ENCODE measurements at regions not wholly inside any gene's neighbourhood (a gene's known extent, or its start where the extent isn't known, plus 50 kb on each side); places are given as distances from the start of the nearest gene placed in this dataset.

- H3K4me3 Mint-ChIP-seq = no peak overlapping the region
- peaks cover 16% of the 10 kb centered on the region for H3K4me1 Mint-ChIP-seq
- ATAC-seq (no peak), DNase-seq (ENCODE audit: low spot score) (no peak)
- H3K36me3 Mint-ChIP-seq = no peaks in the 10 kb centered on the region
- peaks cover 12% of the 10 kb centered on the region for H3K9me3 Mint-ChIP-seq
- POLR2A ChIA-PET = no interaction called here
- peaks cover 71% of the 10 kb centered on the region for H3K27me3 Mint-ChIP-seq (ENCODE audit: low read depth)
- TF ChIP-seq RELA (CRISPR knock-in tag; IDR thresholded peaks at IDR 0.05; ENCODE audit: borderline replicate concordance) (no peak), TP53 (CRISPR knock-in tag; IDR thresholded peaks at IDR 0.05) (no peak), CTCF (IDR thresholded peaks at IDR 0.05) (no peak), STAT6 (CRISPR knock-in tag; conservative IDR thresholded peaks at IDR 0.05; ENCODE audit: low read depth) (no peak), SOX15 (CRISPR knock-in tag; IDR thresholded peaks at IDR 0.05) (no peak), ELF4 (CRISPR knock-in tag; IDR thresholded peaks at IDR 0.05; ENCODE audit: low read depth) (no peak), ESRRA (CRISPR knock-in tag; IDR thresholded peaks at IDR 0.05; ENCODE audit: borderline replicate concordance) (no peak), IRF2 (CRISPR knock-in tag; IDR thresholded peaks at IDR 0.05; ENCODE audit: borderline replicate concordance, low read depth) (no peak)
- TF ChIP-seq, protein P1, sequence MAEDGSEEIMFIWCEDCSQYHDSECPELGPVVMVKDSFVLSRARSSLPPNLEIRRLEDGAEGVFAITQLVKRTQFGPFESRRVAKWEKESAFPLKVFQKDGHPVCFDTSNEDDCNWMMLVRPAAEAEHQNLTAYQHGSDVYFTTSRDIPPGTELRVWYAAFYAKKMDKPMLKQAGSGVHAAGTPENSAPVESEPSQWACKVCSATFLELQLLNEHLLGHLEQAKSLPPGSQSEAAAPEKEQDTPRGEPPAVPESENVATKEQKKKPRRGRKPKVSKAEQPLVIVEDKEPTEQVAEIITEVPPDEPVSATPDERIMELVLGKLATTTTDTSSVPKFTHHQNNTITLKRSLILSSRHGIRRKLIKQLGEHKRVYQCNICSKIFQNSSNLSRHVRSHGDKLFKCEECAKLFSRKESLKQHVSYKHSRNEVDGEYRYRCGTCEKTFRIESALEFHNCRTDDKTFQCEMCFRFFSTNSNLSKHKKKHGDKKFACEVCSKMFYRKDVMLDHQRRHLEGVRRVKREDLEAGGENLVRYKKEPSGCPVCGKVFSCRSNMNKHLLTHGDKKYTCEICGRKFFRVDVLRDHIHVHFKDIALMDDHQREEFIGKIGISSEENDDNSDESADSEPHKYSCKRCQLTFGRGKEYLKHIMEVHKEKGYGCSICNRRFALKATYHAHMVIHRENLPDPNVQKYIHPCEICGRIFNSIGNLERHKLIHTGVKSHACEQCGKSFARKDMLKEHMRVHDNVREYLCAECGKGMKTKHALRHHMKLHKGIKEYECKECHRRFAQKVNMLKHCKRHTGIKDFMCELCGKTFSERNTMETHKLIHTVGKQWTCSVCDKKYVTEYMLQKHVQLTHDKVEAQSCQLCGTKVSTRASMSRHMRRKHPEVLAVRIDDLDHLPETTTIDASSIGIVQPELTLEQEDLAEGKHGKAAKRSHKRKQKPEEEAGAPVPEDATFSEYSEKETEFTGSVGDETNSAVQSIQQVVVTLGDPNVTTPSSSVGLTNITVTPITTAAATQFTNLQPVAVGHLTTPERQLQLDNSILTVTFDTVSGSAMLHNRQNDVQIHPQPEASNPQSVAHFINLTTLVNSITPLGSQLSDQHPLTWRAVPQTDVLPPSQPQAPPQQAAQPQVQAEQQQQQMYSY (CRISPR knock-in tag; IDR thresholded peaks at IDR 0.05) = no peak
- H3K27ac Mint-ChIP-seq = no peak overlapping the region
- CTCF ChIA-PET = no interaction called here
Observed at GRCh38 chr6:114576330-114576729, 233.5 kb upstream of the HS3ST5 start.

DNA sequence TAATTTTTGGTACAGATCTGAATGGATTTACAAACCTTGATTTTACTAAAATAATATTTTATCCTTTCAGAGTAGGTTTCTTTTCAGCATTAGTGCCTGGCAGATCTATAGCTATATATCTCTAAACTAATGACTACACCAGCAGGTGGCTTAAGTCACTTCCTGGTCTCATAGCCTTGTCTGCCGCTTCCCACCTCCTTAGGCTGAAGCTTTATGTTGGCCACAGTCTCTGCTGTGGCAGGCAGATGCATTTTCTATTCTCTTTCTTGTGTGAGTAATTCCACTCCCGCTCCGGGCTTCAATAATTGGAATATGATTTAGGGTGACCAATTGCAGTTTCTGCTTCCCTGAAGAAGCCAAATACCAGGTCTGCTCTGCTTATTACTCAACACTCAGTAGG lies 226.8 kb upstream of the HS3ST5 start:
- POLR2A ChIA-PET = no interaction called here
- CTCF ChIA-PET = interaction anchor here (0.8 kb wide), 1 partner anchor 1327 kb away, joined by 3 read pairs; no protein-coding TSS in a partner anchor
- H3K27me3 Mint-ChIP-seq (ENCODE audit: low read depth) = peaks cover 19% of the 10 kb centered on the region
- H3K9me3 Mint-ChIP-seq = peaks cover 18% of the 10 kb centered on the region
- DNase-seq (ENCODE audit: low spot score) (no peak), ATAC-seq (peak; percentile 94)
- peaks cover 13% of the 10 kb centered on the region for H3K36me3 Mint-ChIP-seq
- no peak overlapping the region for H3K27ac Mint-ChIP-seq
- H3K4me3 Mint-ChIP-seq = no peak overlapping the region
- peaks cover 16% of the 10 kb centered on the region for H3K4me1 Mint-ChIP-seq
- TF ChIP-seq, protein P2, sequence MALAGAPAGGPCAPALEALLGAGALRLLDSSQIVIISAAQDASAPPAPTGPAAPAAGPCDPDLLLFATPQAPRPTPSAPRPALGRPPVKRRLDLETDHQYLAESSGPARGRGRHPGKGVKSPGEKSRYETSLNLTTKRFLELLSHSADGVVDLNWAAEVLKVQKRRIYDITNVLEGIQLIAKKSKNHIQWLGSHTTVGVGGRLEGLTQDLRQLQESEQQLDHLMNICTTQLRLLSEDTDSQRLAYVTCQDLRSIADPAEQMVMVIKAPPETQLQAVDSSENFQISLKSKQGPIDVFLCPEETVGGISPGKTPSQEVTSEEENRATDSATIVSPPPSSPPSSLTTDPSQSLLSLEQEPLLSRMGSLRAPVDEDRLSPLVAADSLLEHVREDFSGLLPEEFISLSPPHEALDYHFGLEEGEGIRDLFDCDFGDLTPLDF (CRISPR knock-in tag; IDR thresholded peaks at IDR 0.05) = no peak
- no peak for TF ChIP-seq ZNF232 (CRISPR knock-in tag; IDR thresholded peaks at IDR 0.05)
- TF ChIP-seq, protein P3, sequence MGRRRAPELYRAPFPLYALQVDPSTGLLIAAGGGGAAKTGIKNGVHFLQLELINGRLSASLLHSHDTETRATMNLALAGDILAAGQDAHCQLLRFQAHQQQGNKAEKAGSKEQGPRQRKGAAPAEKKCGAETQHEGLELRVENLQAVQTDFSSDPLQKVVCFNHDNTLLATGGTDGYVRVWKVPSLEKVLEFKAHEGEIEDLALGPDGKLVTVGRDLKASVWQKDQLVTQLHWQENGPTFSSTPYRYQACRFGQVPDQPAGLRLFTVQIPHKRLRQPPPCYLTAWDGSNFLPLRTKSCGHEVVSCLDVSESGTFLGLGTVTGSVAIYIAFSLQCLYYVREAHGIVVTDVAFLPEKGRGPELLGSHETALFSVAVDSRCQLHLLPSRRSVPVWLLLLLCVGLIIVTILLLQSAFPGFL (CRISPR knock-in tag; IDR thresholded peaks at IDR 0.05; ENCODE audit: borderline replicate concordance) = no peak
- TF ChIP-seq TEAD4 (CRISPR knock-in tag; IDR thresholded peaks at IDR 0.05) = no peak
- TF ChIP-seq ESRRA (CRISPR knock-in tag; IDR thresholded peaks at IDR 0.05; ENCODE audit: borderline replicate concordance) = no peak
- TF ChIP-seq ZNF121 (CRISPR knock-in tag; IDR thresholded peaks at IDR 0.05) = no peak
- TF ChIP-seq FOXJ3 (CRISPR knock-in tag; IDR thresholded peaks at IDR 0.05; ENCODE audit: borderline replicate concordance) = no peak
- TF ChIP-seq, protein P4, sequence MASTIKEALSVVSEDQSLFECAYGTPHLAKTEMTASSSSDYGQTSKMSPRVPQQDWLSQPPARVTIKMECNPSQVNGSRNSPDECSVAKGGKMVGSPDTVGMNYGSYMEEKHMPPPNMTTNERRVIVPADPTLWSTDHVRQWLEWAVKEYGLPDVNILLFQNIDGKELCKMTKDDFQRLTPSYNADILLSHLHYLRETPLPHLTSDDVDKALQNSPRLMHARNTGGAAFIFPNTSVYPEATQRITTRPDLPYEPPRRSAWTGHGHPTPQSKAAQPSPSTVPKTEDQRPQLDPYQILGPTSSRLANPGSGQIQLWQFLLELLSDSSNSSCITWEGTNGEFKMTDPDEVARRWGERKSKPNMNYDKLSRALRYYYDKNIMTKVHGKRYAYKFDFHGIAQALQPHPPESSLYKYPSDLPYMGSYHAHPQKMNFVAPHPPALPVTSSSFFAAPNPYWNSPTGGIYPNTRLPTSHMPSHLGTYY (CRISPR knock-in tag; IDR thresholded peaks at IDR 0.05) = no peak
- TF ChIP-seq CTCF (IDR thresholded peaks at IDR 0.05) = no peak
